ENCODE measurements at regions not wholly inside any gene's neighbourhood (a gene's known extent, or its start where the extent isn't known, plus 50 kb on each side); places are given as distances from the start of the nearest gene placed in this dataset.
"Not testable (repeated sequence)": the region's sequence is repeated elsewhere in the genome, so short reads cannot be mapped to it uniquely, and the experiment has no call there.

DNA sequence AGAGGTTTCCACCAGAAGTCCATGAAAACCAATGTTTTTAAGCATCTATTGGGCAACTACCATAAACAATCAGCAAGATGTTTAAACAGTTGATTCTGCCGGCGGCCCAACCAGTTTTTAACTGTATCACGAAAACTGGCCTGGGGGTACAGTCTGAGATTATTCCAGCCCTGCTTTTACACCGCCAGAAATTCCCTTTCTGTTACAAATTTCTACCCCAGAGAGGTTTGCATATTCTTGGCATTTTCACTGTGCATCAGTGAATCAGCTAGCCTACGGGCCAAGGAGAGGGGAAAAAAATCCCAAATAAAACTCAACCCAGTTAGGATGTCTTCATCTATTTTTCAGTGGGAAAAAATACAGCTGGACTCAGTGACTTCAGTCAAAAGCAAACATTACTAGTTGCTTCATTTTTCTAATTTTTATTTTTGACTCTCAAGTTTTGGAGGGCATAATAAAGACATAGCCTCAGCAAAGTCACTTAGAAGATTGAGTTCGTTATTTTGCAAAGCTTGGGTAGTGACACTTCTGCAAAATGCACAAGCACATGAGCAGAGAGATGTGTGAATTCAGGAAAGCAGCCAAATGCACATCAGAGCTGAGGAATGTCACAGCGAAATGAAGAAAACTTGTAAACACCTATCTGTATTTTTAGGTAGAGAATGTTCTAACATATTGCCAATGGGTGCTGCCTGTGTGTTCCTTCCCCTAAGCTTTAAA is 167.8 kb upstream of the GK2 start:
- Histone ChIP-seq H3K9me3 (no peaks in the 10 kb centered on the region), H3K4me1 (ENCODE audit: control insufficient read depth in 1 of 2, extremely low read depth in 1 of 2, insufficient read depth in 2 of 2, low read length in 2 of 2) (no peaks in the 10 kb centered on the region), H3K27me3 (replicated peaks in 1 of 2; ENCODE audit: control insufficient read depth in 2 of 2, extremely low read depth in 1 of 2, insufficient read depth in 2 of 2, low read length in 1 of 2) (no peaks in the 10 kb centered on the region), H3K36me3 (ENCODE audit: control insufficient read depth in 2 of 2, extremely low read depth in 1 of 2, insufficient read depth in 1 of 2, low read length in 1 of 2) (no peaks in the 10 kb centered on the region), H3K27ac (ENCODE audit: low read length) (no peak overlapping the region), H3K4me3 (ENCODE audit: control insufficient read depth in 1 of 2, extremely low read depth in 1 of 2, low read length in 1 of 2) (no peak overlapping the region)
- ATAC-seq (replicated peaks in 1 of 4), result no peak
- no peaks in the 10 kb centered on the region for H3K36me3 Mint-ChIP-seq
- no peak overlapping the region for H3K4me3 Mint-ChIP-seq
- no peaks in the 10 kb centered on the region for H3K4me1 Mint-ChIP-seq
- WGBS (ENCODE audit: insufficient coverage), result 80% methylated on average over 1 of the region's 7 CpGs
- DNase-seq, result no peak
- no peaks in the 10 kb centered on the region for H3K9me3 Mint-ChIP-seq
- no peak overlapping the region for H3K27ac Mint-ChIP-seq
- H3K27me3 Mint-ChIP-seq, result peaks cover 2 to 6% of the 10 kb centered on the region in 2 donors
- ChIA-PET POLR2A (no interaction called here), CTCF (interaction anchor here in 1 of 2 donors (1.0 kb wide), 1 partner anchor 14 kb away, joined by 3 read pairs; no protein-coding TSS in a partner anchor)

DNA sequence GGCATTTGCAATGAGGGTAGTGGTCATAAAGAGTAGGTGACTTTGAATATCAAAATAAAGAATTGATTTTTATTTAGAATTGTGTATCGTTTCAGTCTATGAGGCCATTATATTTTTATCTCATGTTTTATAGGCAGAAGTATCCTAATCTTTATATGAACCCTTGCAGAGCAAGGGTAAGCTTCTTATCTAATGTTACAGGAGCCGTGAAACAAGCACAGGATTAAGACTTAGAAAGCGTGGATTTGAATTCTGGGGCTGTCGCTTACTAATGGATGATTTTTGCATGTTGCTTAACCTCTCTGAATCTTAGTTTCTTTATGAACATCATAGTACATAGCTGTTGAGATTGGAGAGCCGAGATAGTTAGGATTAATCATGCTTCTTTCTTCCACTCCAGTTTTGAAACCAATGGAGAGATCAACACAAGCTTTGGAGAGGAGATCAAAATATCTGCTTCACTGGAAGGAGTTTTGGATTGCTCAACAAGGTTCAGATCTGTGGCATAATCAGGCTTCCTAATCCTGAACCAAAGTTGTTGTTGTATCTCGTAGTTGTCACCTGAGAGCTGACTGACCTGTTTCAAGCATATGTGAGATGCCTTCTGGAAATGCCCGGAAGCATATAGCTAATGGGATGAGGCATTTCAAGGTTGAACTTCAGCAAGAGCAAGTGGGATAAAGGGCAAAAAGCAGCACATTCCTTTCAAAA is 166.9 kb upstream of the GK2 start:
- no peak overlapping the region for H3K27ac Mint-ChIP-seq
- DNase-seq, result no peak
- Histone ChIP-seq H3K27ac (ENCODE audit: low read length) (no peak overlapping the region), H3K9me3 (no peaks in the 10 kb centered on the region), H3K4me3 (ENCODE audit: control insufficient read depth in 1 of 2, extremely low read depth in 1 of 2, low read length in 1 of 2) (no peak overlapping the region), H3K27me3 (replicated peaks in 1 of 2; ENCODE audit: control insufficient read depth in 2 of 2, extremely low read depth in 1 of 2, insufficient read depth in 2 of 2, low read length in 1 of 2) (no peaks in the 10 kb centered on the region), H3K36me3 (ENCODE audit: control insufficient read depth in 2 of 2, extremely low read depth in 1 of 2, insufficient read depth in 1 of 2, low read length in 1 of 2) (no peaks in the 10 kb centered on the region), H3K4me1 (ENCODE audit: control insufficient read depth in 1 of 2, extremely low read depth in 1 of 2, insufficient read depth in 2 of 2, low read length in 2 of 2) (no peaks in the 10 kb centered on the region)
- ATAC-seq (replicated peaks in 1 of 4), result no peak
- H3K36me3 Mint-ChIP-seq, result no peaks in the 10 kb centered on the region
- CTCF ChIA-PET, result no interaction called here
- no peaks in the 10 kb centered on the region for H3K4me1 Mint-ChIP-seq
- H3K9me3 Mint-ChIP-seq, result no peaks in the 10 kb centered on the region
- WGBS (ENCODE audit: insufficient coverage), result 76% methylated on average over 3 of the region's 7 CpGs
- H3K4me3 Mint-ChIP-seq, result no peak overlapping the region
- H3K27me3 Mint-ChIP-seq, result peaks cover 2 to 6% of the 10 kb centered on the region in 2 donors
- POLR2A ChIA-PET, result no interaction called here

DNA sequence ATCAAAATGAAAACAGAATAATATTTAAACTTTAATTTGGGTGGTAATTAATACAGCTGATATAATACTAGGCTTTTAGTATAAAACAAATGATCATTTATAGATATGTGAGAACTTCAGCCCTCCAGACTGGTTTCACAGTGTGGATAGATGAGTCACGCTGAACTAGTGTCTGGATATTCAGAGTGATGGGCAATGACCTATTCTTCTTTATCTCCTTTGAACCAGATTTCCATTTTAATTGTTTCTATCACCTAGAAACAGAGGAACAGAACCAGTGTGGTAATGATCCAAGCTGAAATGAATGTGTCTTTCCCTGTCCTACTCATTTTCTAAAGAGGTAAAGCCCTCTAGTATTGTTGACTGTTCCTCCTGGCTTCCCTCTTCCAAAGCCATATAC is 155.2 kb upstream of the GK2 start:
- no peak overlapping the region for H3K27ac ChIP-seq (ENCODE audit: low read length)
- H3K27me3 Mint-ChIP-seq, result no peaks in the 10 kb centered on the region
- no peak overlapping the region for H3K4me3 Mint-ChIP-seq
- H3K27ac Mint-ChIP-seq, result no peak overlapping the region
- H3K27me3 ChIP-seq (replicated peaks in 1 of 2; ENCODE audit: control insufficient read depth in 2 of 2, extremely low read depth in 1 of 2, insufficient read depth in 2 of 2, low read length in 1 of 2), result no peaks in the 10 kb centered on the region
- H3K36me3 Mint-ChIP-seq, result no peaks in the 10 kb centered on the region
- ATAC-seq (replicated peaks in 1 of 4) (no peak), DNase-seq (no peak)
- POLR2A ChIA-PET, result no interaction called here
- no peak overlapping the region for H3K4me3 ChIP-seq (ENCODE audit: control insufficient read depth in 1 of 2, extremely low read depth in 1 of 2, low read length in 1 of 2)
- no peaks in the 10 kb centered on the region for H3K9me3 ChIP-seq
- no peaks in the 10 kb centered on the region for H3K36me3 ChIP-seq (ENCODE audit: control insufficient read depth in 2 of 2, extremely low read depth in 1 of 2, insufficient read depth in 1 of 2, low read length in 1 of 2)
- CTCF ChIA-PET, result no interaction called here
- no CpG with 5 or more reads among the region's 1 CpG for WGBS (ENCODE audit: insufficient coverage)
- no peaks in the 10 kb centered on the region for H3K9me3 Mint-ChIP-seq
- H3K4me1 ChIP-seq (ENCODE audit: control insufficient read depth in 1 of 2, extremely low read depth in 1 of 2, insufficient read depth in 2 of 2, low read length in 2 of 2), result no peaks in the 10 kb centered on the region
- H3K4me1 Mint-ChIP-seq, result no peaks in the 10 kb centered on the region

DNA sequence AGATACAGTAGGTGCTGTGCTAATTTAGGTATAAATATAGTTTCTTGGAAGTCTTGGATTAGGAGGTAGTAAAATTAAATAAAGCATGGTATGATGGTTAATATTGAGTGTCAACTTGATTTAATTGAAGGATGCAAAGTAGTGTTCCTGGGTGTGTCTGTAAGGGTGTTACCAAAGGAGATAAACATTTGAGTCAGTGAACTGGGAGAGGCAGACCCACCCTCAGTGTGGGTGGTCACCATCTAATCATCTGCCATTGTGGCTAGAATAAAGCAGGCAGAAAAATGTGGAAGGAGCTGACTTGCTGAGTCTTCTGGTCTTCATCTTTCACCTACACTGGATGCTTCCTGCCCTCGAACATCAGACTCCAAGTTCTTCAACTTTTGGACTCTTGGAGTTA is 153.7 kb upstream of the GK2 start:
- Histone ChIP-seq H3K27me3 (replicated peaks in 1 of 2; ENCODE audit: control insufficient read depth in 2 of 2, extremely low read depth in 1 of 2, insufficient read depth in 2 of 2, low read length in 1 of 2) (no peaks in the 10 kb centered on the region), H3K27ac (ENCODE audit: low read length) (no peak overlapping the region), H3K4me3 (ENCODE audit: control insufficient read depth in 1 of 2, extremely low read depth in 1 of 2, low read length in 1 of 2) (no peak overlapping the region), H3K36me3 (ENCODE audit: control insufficient read depth in 2 of 2, extremely low read depth in 1 of 2, insufficient read depth in 1 of 2, low read length in 1 of 2) (no peaks in the 10 kb centered on the region), H3K9me3 (no peaks in the 10 kb centered on the region), H3K4me1 (ENCODE audit: control insufficient read depth in 1 of 2, extremely low read depth in 1 of 2, insufficient read depth in 2 of 2, low read length in 2 of 2) (no peaks in the 10 kb centered on the region)
- no peak overlapping the region for H3K27ac Mint-ChIP-seq
- H3K27me3 Mint-ChIP-seq, result no peaks in the 10 kb centered on the region
- no peaks in the 10 kb centered on the region for H3K9me3 Mint-ChIP-seq
- no peak for DNase-seq
- H3K4me3 Mint-ChIP-seq, result no peak overlapping the region
- no peaks in the 10 kb centered on the region for H3K36me3 Mint-ChIP-seq
- no peak for ATAC-seq (replicated peaks in 1 of 4)
- 60% methylated on average over 1 of the region's 1 CpG for WGBS (ENCODE audit: insufficient coverage)
- H3K4me1 Mint-ChIP-seq, result no peaks in the 10 kb centered on the region
- POLR2A ChIA-PET, result no interaction called here
- CTCF ChIA-PET, result no interaction called here

DNA sequence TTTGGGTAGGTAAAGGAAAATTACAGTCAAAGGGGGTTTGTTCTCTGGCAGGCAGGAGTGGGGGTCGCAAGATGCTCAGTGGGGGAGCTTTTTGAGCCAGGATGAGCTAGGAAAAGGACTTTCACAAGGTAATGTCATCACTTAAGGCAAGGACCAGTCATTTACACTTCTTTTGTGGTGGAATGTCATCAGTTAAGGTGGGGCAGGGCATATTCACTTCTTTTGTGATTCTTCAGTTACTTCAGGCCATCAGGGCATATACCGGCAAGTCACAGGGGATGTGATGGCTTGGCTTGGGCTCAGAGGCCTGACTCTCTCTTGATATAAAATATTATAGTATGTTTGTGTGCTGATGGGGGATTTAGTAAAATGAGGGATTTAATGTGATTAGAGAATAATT is 151.4 kb upstream of the GK2 start:
- H3K9me3 Mint-ChIP-seq; H3K4me3 Mint-ChIP-seq; H3K4me3 ChIP-seq (ENCODE audit: control insufficient read depth in 1 of 2, extremely low read depth in 1 of 2, low read length in 1 of 2); H3K9me3 ChIP-seq; H3K27ac Mint-ChIP-seq; H3K4me1 Mint-ChIP-seq; H3K36me3 Mint-ChIP-seq; POLR2A ChIA-PET; DNase-seq; ATAC-seq (replicated peaks in 1 of 4); H3K4me1 ChIP-seq (ENCODE audit: control insufficient read depth in 1 of 2, extremely low read depth in 1 of 2, insufficient read depth in 2 of 2, low read length in 2 of 2); H3K27ac ChIP-seq (ENCODE audit: low read length); H3K27me3 ChIP-seq (replicated peaks in 1 of 2; ENCODE audit: control insufficient read depth in 2 of 2, extremely low read depth in 1 of 2, insufficient read depth in 2 of 2, low read length in 1 of 2); H3K36me3 ChIP-seq (ENCODE audit: control insufficient read depth in 2 of 2, extremely low read depth in 1 of 2, insufficient read depth in 1 of 2, low read length in 1 of 2); CTCF ChIA-PET; H3K27me3 Mint-ChIP-seq: not testable (repeated sequence)
- WGBS (ENCODE audit: insufficient coverage), result 100% methylated on average over 1 of the region's 2 CpGs

DNA sequence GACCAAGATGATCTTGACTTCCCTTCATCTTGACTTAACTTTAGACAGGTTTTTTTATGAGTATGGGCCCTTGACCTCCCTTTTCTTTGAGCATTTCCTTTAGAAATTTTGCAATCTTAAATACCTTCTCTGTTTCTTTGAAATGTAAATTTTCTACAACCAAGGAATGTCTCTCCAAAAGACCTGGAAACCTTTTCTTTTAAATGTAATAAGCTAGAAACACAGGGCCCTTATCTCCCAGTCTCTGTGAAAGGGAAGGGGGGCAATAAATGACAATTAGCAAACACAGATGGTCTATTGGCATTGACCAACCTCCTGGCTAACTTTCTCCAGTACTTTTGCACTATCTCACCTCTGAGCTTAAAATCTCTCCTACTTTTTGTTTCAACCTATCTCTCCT is 144.3 kb upstream of the GK2 start:
- H3K27ac ChIP-seq (ENCODE audit: low read length), result no peak overlapping the region
- ChIA-PET CTCF (no interaction called here), POLR2A (no interaction called here)
- ATAC-seq (replicated peaks in 1 of 4) (no peak), DNase-seq (no peak)
- H3K9me3 ChIP-seq, result no peaks in the 10 kb centered on the region
- no peaks in the 10 kb centered on the region for H3K27me3 ChIP-seq (replicated peaks in 1 of 2; ENCODE audit: control insufficient read depth in 2 of 2, extremely low read depth in 1 of 2, insufficient read depth in 2 of 2, low read length in 1 of 2)
- no peaks in the 10 kb centered on the region for H3K4me1 ChIP-seq (ENCODE audit: control insufficient read depth in 1 of 2, extremely low read depth in 1 of 2, insufficient read depth in 2 of 2, low read length in 2 of 2)
- H3K36me3 ChIP-seq (ENCODE audit: control insufficient read depth in 2 of 2, extremely low read depth in 1 of 2, insufficient read depth in 1 of 2, low read length in 1 of 2), result no peaks in the 10 kb centered on the region
- H3K4me3 ChIP-seq (ENCODE audit: control insufficient read depth in 1 of 2, extremely low read depth in 1 of 2, low read length in 1 of 2), result no peak overlapping the region
- H3K9me3 Mint-ChIP-seq, result peaks cover 0 to 8% (median 3%) of the 10 kb centered on the region in 3 donors
- H3K27ac Mint-ChIP-seq, result no peak overlapping the region
- no peaks in the 10 kb centered on the region for H3K4me1 Mint-ChIP-seq
- no peak overlapping the region for H3K4me3 Mint-ChIP-seq
- H3K27me3 Mint-ChIP-seq, result no peaks in the 10 kb centered on the region
- no peaks in the 10 kb centered on the region for H3K36me3 Mint-ChIP-seq

Data from T-cell (primary cell).